ENCODE measurements at regions not wholly inside any gene's neighbourhood (a gene's known extent, or its start where the extent isn't known, plus 50 kb on each side); places are given as distances from the start of the nearest gene placed in this dataset.

DNA sequence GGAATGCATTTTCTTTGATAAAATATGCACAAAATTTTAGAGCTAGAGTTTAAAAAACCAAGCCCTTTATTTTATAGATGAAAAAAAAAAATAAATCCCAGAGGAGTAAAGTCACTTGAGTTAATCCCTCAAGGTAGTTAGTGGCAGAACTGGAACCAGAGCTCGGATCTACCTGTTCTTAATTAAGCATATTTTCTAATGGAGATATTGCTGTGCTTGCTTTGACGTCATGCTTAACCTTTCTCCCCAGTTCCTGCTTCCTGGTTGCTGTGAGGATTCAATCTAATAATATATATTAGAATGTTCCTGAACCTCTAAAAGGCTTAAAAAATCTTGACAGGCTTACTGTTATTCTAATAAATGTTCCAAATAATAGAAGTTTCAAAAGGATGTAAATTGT, 300.6 kb upstream of the KLF12 start:
- H3K4me3 ChIP-seq (ENCODE audit: low read depth, low read length): no peak overlapping the region
- TF ChIP-seq, protein P1, sequence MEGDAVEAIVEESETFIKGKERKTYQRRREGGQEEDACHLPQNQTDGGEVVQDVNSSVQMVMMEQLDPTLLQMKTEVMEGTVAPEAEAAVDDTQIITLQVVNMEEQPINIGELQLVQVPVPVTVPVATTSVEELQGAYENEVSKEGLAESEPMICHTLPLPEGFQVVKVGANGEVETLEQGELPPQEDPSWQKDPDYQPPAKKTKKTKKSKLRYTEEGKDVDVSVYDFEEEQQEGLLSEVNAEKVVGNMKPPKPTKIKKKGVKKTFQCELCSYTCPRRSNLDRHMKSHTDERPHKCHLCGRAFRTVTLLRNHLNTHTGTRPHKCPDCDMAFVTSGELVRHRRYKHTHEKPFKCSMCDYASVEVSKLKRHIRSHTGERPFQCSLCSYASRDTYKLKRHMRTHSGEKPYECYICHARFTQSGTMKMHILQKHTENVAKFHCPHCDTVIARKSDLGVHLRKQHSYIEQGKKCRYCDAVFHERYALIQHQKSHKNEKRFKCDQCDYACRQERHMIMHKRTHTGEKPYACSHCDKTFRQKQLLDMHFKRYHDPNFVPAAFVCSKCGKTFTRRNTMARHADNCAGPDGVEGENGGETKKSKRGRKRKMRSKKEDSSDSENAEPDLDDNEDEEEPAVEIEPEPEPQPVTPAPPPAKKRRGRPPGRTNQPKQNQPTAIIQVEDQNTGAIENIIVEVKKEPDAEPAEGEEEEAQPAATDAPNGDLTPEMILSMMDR (IDR thresholded peaks at IDR 0.05; ENCODE audit: control insufficient read depth, extremely low read depth, insufficient read depth): no peak

DNA sequence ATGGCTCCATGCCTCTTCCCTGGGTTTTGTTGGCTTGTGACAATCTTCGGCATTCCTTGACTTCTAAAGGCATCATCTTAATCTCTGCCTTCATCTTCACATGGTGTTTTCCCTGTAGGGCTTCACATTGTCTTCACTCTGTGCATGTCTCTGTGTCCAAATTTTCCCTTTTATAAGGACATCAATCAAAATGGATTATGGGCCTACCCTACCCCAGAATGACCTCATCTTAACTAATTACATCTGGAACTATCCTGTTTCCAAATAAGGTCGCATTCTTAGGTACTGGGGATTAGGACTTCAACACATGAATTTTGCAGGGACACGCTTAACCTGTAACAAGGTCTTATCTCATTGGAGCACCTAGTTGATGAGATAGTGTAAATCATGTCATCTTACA, 290.3 kb upstream of the KLF12 start:
- TF ChIP-seq, protein P1 (IDR thresholded peaks at IDR 0.05; ENCODE audit: control insufficient read depth, extremely low read depth, insufficient read depth): no peak
- DNase-seq (ENCODE audit: low read depth): no peak
- no peak overlapping the region for H3K4me3 ChIP-seq (ENCODE audit: low read depth, low read length)

More for the DNA sequence above, 300.6 kb upstream of the KLF12 start:
- no peak for DNase-seq (ENCODE audit: low read depth)

DNA sequence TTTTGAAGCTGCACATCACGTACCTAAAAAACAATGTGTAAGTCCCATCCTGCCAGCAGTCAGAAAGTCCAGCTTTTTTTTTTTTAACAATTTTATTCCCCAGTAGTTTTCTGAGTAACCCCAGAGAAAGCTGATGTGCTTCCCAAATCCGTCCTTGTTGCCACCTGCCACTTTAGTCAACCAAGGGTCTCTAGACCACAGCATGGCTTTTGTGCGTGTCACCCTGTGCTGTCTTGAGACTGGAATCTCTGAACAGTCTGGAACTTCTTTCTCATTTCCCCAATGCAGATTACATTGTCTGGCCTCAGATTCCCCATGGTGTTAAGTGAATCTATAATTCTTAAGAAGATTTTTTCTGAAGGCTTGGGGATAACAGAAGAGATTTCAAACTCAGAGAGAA, 289.2 kb upstream of the KLF12 start:
- no peak overlapping the region for H3K4me3 ChIP-seq (ENCODE audit: low read depth, low read length)
- DNase-seq (ENCODE audit: low read depth): no peak
- TF ChIP-seq, protein P1 (IDR thresholded peaks at IDR 0.05; ENCODE audit: control insufficient read depth, extremely low read depth, insufficient read depth): no peak

DNA sequence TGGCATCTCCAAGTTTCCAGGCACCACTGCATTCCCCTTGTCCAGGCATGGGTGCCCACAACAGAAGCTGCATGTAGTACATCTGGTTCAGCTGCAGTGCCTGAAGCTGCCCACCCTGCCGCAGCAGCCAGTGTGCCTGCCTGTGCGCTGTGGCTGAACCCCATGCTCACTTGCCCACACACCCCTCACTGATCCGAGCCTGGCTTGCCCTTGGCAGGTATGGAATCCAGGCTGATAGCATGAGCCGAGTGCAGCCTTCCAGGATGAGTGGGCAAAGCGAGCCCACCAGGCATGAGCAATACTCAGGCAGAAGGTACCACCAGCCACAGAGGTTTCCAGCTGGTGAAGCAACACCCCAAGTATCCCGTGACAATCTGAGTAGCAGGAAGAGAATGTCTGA, 280.3 kb upstream of the KLF12 start:
- DNase-seq (ENCODE audit: low read depth): no peak
- H3K4me3 ChIP-seq (ENCODE audit: low read depth, low read length): no peak overlapping the region
- TF ChIP-seq, protein P1 (IDR thresholded peaks at IDR 0.05; ENCODE audit: control insufficient read depth, extremely low read depth, insufficient read depth): no peak

DNA sequence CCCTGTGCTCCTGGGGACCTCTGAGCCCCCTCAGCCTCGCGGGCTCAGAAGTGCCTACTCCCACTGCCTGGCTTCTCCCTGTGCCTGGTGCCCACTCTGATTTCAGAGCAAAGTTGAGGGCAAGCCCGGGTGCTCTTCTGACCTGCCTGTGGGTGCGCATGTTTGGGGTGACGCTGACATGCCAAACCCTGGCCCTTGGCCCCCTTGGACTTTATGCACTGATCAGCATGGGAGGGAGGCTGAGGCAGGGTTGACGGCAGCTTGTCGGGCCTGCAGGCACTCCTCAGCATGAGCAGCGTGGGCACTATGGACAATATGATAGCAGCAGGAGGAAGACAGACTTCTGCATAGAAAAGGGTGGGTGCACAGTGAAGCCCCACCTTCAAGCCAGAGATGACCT, 279.3 kb upstream of the KLF12 start:
- no peak overlapping the region for H3K4me3 ChIP-seq (ENCODE audit: low read depth, low read length)
- TF ChIP-seq, protein P1 (IDR thresholded peaks at IDR 0.05; ENCODE audit: control insufficient read depth, extremely low read depth, insufficient read depth): no peak
- DNase-seq (ENCODE audit: low read depth): no peak

DNA sequence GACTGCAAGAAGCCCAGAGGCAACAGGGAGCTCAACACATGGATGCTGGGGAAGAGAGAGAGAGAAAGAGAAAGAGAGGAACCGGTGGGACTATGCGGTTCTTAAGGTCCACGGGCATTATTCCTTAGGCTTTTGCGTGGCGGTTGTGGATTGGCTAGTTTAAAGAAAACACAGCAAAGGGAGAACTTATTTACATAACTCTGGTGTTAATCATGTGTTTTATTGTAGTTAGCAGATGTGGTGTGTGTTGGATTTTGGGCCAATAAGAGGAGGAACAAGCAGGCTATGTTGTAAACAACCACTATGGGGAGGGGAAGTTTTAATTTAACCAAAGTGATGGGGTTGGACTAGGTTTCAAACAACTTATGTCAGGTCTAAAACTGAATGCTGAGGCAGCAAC, 275.3 kb upstream of the KLF12 start:
- DNase-seq (ENCODE audit: low read depth): no peak
- TF ChIP-seq, protein P1 (IDR thresholded peaks at IDR 0.05; ENCODE audit: control insufficient read depth, extremely low read depth, insufficient read depth): no peak
- H3K4me3 ChIP-seq (ENCODE audit: low read depth, low read length): no peak overlapping the region

DNA sequence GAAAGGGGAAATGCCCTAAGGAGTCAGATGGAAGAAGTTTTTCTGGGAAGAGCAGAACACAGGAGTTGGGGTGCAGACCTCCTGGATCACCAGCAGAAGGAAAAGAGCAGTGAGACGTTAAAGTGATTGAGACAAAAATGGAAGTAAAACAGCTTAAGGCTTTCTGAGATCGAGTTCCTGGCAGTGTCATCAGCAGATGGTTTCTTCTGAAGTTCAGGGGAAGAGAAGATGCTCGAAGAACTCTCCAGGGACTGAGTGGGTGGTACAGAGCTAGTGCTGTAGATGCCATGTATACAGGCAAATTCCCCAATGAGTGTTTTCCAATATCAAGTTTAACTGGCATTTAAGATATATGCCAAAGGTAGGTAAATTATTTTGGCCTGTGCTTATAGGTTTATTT, 272.2 kb upstream of the KLF12 start:
- no peak for DNase-seq (ENCODE audit: low read depth)
- H3K4me3 ChIP-seq (ENCODE audit: low read depth, low read length): no peak overlapping the region
- TF ChIP-seq, protein P1 (IDR thresholded peaks at IDR 0.05; ENCODE audit: control insufficient read depth, extremely low read depth, insufficient read depth): no peak

All from LNCaP clone FGC (cell line).